Neural cell (in vitro differentiated cells): ENCODE measurements at regions not wholly inside any gene's neighbourhood (a gene's known extent, or its start where the extent isn't known, plus 50 kb on each side); places are given as distances from the start of the nearest gene placed in this dataset.

ENCODE experiments used
- EP300 ChIP-seq: fragments of 450-650 bp; conservative IDR thresholded peaks from 2 replicates; pipeline ENCODE4 v1.6.1; 2014; ENCODE audit warnings: antibody characterized with exemption, mild to moderate bottlenecking, moderate library complexity; ENCODE audit not compliant: poor library complexity, severe bottlenecking
- EZH2 ChIP-seq: fragments of 200-600, 300-800 bp; shearing (Covaris generic), sonication (generic); IDR thresholded peaks from 2 replicates; pipeline ENCODE4 v1.6.1; 2014; ENCODE audit warnings: antibody characterized with exemption, low read length, borderline replicate concordance, mild to moderate bottlenecking; ENCODE audit not compliant: insufficient read depth, poor library complexity, severe bottlenecking
- MXI1 ChIP-seq: fragments of 450-650 bp; conservative IDR thresholded peaks from 2 replicates; pipeline ENCODE4 v1.6.1; 2014; ENCODE audit warnings: antibody characterized with exemption, mild to moderate bottlenecking; ENCODE audit not compliant: poor library complexity, severe bottlenecking
- POLR2AphosphoS5 ChIP-seq: IDR thresholded peaks from 2 replicates; pipeline ENCODE4 v1.6.1; 2012
- RAD21 ChIP-seq: fragments of 450-650 bp; conservative IDR thresholded peaks from 2 replicates; pipeline ENCODE4 v1.6.1; 2014; ENCODE audit warnings: antibody characterized with exemption, mild to moderate bottlenecking, moderate library complexity
- SMC3 ChIP-seq: fragments of 450-650 bp; conservative IDR thresholded peaks from 2 replicates; pipeline ENCODE4 v1.6.1; 2014; ENCODE audit warnings: antibody characterized with exemption, mild to moderate bottlenecking, moderate library complexity; ENCODE audit not compliant: poor library complexity
- TAF1 ChIP-seq: IDR thresholded peaks from 2 replicates; pipeline ENCODE4 v1.6.1; 2012; ENCODE audit warnings: low read depth
- TF ChIP-seq, protein P1 (sequence below): fragments of 450-650 bp; IDR thresholded peaks from 2 replicates; pipeline ENCODE4 v1.5.1; 2014; ENCODE audit warnings: antibody characterized with exemption, mild to moderate bottlenecking, moderate library complexity; ENCODE audit not compliant: poor library complexity, severe bottlenecking
- TF ChIP-seq, protein P2 (sequence below): IDR thresholded peaks from 2 replicates; pipeline ENCODE4 v1.6.1; 2012; ENCODE audit warnings: borderline replicate concordance

DNA sequence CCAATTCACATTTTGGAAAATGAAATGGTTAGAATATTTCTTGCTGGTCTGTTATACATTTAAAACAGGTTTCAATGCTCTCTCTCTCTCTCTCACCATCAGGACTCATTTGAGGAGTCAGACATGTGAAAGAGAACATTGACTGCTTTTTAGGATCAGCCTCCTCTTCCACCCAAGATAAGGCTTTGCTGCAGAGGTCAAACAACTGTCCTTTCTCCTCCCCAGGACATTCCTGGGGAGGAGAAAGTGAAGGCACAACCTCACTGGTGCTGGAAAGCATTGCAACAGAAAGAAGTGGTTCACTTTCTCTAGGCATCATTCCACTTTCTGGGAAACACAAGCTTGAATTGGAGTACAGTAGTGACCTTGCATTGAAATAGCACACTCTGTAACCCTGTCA is 409.1 kb upstream of the NR2F2 start:
- TF ChIP-seq, protein P1, sequence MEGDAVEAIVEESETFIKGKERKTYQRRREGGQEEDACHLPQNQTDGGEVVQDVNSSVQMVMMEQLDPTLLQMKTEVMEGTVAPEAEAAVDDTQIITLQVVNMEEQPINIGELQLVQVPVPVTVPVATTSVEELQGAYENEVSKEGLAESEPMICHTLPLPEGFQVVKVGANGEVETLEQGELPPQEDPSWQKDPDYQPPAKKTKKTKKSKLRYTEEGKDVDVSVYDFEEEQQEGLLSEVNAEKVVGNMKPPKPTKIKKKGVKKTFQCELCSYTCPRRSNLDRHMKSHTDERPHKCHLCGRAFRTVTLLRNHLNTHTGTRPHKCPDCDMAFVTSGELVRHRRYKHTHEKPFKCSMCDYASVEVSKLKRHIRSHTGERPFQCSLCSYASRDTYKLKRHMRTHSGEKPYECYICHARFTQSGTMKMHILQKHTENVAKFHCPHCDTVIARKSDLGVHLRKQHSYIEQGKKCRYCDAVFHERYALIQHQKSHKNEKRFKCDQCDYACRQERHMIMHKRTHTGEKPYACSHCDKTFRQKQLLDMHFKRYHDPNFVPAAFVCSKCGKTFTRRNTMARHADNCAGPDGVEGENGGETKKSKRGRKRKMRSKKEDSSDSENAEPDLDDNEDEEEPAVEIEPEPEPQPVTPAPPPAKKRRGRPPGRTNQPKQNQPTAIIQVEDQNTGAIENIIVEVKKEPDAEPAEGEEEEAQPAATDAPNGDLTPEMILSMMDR: no peak
- no peak for TF ChIP-seq EP300
- TF ChIP-seq EZH2: no peak
- TF ChIP-seq, protein P2, sequence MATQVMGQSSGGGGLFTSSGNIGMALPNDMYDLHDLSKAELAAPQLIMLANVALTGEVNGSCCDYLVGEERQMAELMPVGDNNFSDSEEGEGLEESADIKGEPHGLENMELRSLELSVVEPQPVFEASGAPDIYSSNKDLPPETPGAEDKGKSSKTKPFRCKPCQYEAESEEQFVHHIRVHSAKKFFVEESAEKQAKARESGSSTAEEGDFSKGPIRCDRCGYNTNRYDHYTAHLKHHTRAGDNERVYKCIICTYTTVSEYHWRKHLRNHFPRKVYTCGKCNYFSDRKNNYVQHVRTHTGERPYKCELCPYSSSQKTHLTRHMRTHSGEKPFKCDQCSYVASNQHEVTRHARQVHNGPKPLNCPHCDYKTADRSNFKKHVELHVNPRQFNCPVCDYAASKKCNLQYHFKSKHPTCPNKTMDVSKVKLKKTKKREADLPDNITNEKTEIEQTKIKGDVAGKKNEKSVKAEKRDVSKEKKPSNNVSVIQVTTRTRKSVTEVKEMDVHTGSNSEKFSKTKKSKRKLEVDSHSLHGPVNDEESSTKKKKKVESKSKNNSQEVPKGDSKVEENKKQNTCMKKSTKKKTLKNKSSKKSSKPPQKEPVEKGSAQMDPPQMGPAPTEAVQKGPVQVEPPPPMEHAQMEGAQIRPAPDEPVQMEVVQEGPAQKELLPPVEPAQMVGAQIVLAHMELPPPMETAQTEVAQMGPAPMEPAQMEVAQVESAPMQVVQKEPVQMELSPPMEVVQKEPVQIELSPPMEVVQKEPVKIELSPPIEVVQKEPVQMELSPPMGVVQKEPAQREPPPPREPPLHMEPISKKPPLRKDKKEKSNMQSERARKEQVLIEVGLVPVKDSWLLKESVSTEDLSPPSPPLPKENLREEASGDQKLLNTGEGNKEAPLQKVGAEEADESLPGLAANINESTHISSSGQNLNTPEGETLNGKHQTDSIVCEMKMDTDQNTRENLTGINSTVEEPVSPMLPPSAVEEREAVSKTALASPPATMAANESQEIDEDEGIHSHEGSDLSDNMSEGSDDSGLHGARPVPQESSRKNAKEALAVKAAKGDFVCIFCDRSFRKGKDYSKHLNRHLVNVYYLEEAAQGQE: no peak
- TF ChIP-seq POLR2AphosphoS5: no peak
- no peak for TF ChIP-seq MXI1
- TF ChIP-seq TAF1: no peak
- TF ChIP-seq SMC3: no peak
- TF ChIP-seq RAD21: no peak
